ENCODE measurements at regions not wholly inside any gene's neighbourhood (a gene's known extent, or its start where the extent isn't known, plus 50 kb on each side); places are given as distances from the start of the nearest gene placed in this dataset.
"Not testable (repeated sequence)": the region's sequence is repeated elsewhere in the genome, so short reads cannot be mapped to it uniquely, and the experiment has no call there.

GRCh38 chr4:33825685-33826084 lies 2418.6 kb downstream of the ARAP2 start:
- no peak overlapping the region for H3K27ac ChIP-seq (ENCODE audit: low read depth, low read length, poor library complexity, severe bottlenecking)
- no peaks in the 10 kb centered on the region for H4K20me1 ChIP-seq (ENCODE audit: insufficient read depth, low read length)
- no peak overlapping the region for H3K4me3 ChIP-seq (ENCODE audit: low read depth, low read length, poor library complexity, severe bottlenecking)
- no peaks in the 10 kb centered on the region for H3F3A ChIP-seq (ENCODE audit: insufficient read depth, low read length)
- no peaks in the 10 kb centered on the region for H3K9me2 ChIP-seq (ENCODE audit: low read depth, low read length)
- H3K9me3 ChIP-seq (ENCODE audit: low read length) = no peaks in the 10 kb centered on the region
- no peaks in the 10 kb centered on the region for H3K79me2 ChIP-seq (ENCODE audit: insufficient read depth, low read length)
- no peaks in the 10 kb centered on the region for H3K27me3 ChIP-seq (ENCODE audit: insufficient read depth, low read length)
- H2AFZ ChIP-seq (ENCODE audit: low read length) = no peak overlapping the region
- no peak for TF ChIP-seq CTCF (IDR thresholded peaks at IDR 0.05; ENCODE audit: low read length)
- TF ChIP-seq EZH2 (IDR thresholded peaks at IDR 0.05; ENCODE audit: borderline replicate concordance, low read length) = no peak
- no peaks in the 10 kb centered on the region for H3K36me3 ChIP-seq (ENCODE audit: insufficient read depth, low read length)
- no peak overlapping the region for H3K4me2 ChIP-seq (ENCODE audit: low read length)
- H3K9ac ChIP-seq (ENCODE audit: low read length) = no peak overlapping the region
- H3K4me1 ChIP-seq (ENCODE audit: insufficient read depth, low read length, severe bottlenecking) = no peaks in the 10 kb centered on the region

DNA sequence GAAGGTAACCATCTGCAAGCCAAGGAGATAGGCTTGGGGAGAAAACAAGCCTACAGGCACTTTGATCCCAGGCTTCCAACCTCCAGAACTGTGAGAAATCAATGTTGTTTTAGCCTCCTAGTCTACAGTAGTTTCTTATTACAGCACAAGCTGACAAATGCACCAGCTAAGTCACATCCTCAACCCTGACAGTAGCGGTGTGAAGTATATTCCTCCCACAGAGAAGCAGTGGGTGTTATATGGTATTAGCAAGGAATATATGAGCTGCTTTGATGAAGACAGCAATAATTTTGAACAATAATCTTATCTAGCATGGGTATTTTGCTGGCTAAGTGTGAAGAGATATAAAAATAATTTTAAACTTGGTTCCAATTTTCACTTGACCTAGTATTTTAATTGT lies 2415.0 kb downstream of the ARAP2 start:
- not testable (repeated sequence) for H3F3A ChIP-seq (ENCODE audit: insufficient read depth, low read length); H3K4me2 ChIP-seq (ENCODE audit: low read length)

GRCh38 chr4:33831442-33832066 lies 2412.8 kb downstream of the ARAP2 start:
- Histone ChIP-seq H3K9me3 (ENCODE audit: low read length) (no peaks in the 10 kb centered on the region), H3K9ac (ENCODE audit: low read length) (no peak overlapping the region), H3K79me2 (ENCODE audit: insufficient read depth, low read length) (no peaks in the 10 kb centered on the region), H3K4me1 (ENCODE audit: insufficient read depth, low read length, severe bottlenecking) (no peaks in the 10 kb centered on the region), H2AFZ (ENCODE audit: low read length) (no peak overlapping the region), H3K36me3 (ENCODE audit: insufficient read depth, low read length) (no peaks in the 10 kb centered on the region), H3F3A (ENCODE audit: insufficient read depth, low read length) (no peaks in the 10 kb centered on the region), H3K9me2 (ENCODE audit: low read depth, low read length) (no peaks in the 10 kb centered on the region), H3K27me3 (ENCODE audit: insufficient read depth, low read length) (no peaks in the 10 kb centered on the region), H3K4me2 (ENCODE audit: low read length) (no peak overlapping the region), H3K27ac (ENCODE audit: low read depth, low read length, poor library complexity, severe bottlenecking) (no peak overlapping the region), H3K4me3 (ENCODE audit: low read depth, low read length, poor library complexity, severe bottlenecking) (no peak overlapping the region), H4K20me1 (ENCODE audit: insufficient read depth, low read length) (no peaks in the 10 kb centered on the region)
- TF ChIP-seq CTCF (IDR thresholded peaks at IDR 0.05; ENCODE audit: low read length) (no peak), EZH2 (IDR thresholded peaks at IDR 0.05; ENCODE audit: borderline replicate concordance, low read length) (no peak)

More for the DNA sequence above, 2415.0 kb downstream of the ARAP2 start:
- not testable (repeated sequence) for H2AFZ ChIP-seq (ENCODE audit: low read length); H3K9me2 ChIP-seq (ENCODE audit: low read depth, low read length); H3K9me3 ChIP-seq (ENCODE audit: low read length); H3K4me3 ChIP-seq (ENCODE audit: low read depth, low read length, poor library complexity, severe bottlenecking); H3K36me3 ChIP-seq (ENCODE audit: insufficient read depth, low read length); H3K79me2 ChIP-seq (ENCODE audit: insufficient read depth, low read length); H3K4me1 ChIP-seq (ENCODE audit: insufficient read depth, low read length, severe bottlenecking); H3K9ac ChIP-seq (ENCODE audit: low read length); H3K27ac ChIP-seq (ENCODE audit: low read depth, low read length, poor library complexity, severe bottlenecking); H3K27me3 ChIP-seq (ENCODE audit: insufficient read depth, low read length); H4K20me1 ChIP-seq (ENCODE audit: insufficient read depth, low read length)

DNA sequence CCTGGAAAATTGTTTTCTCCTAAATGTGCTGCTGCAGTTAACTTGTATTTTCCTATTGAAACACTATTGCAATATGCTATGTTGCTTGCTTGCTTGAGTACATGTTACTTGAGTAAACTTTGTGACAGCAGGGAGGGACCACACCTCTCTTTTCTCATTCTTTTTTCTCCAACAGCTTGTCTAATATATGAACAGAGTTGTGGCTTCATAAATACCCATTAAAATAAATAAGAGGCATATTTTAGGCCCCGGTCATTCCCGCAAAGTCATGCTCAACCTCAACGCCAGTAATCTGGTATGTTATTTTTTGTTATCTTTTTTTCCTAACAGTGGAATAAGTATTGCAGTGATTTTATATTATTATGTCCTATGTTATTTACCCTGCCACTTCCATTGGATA lies 2408.6 kb downstream of the ARAP2 start:
- H3K4me2 ChIP-seq (ENCODE audit: low read length); H3K27me3 ChIP-seq (ENCODE audit: insufficient read depth, low read length); H3K27ac ChIP-seq (ENCODE audit: low read depth, low read length, poor library complexity, severe bottlenecking); H3K36me3 ChIP-seq (ENCODE audit: insufficient read depth, low read length); H3K79me2 ChIP-seq (ENCODE audit: insufficient read depth, low read length); H2AFZ ChIP-seq (ENCODE audit: low read length); H4K20me1 ChIP-seq (ENCODE audit: insufficient read depth, low read length); H3K4me3 ChIP-seq (ENCODE audit: low read depth, low read length, poor library complexity, severe bottlenecking); H3K9me2 ChIP-seq (ENCODE audit: low read depth, low read length); H3F3A ChIP-seq (ENCODE audit: insufficient read depth, low read length); H3K4me1 ChIP-seq (ENCODE audit: insufficient read depth, low read length, severe bottlenecking); H3K9me3 ChIP-seq (ENCODE audit: low read length); H3K9ac ChIP-seq (ENCODE audit: low read length): not testable (repeated sequence)

Measured in OCI-LY1 (cell line).